Activated T-helper 1 cell treated with anti-CD3 and anti-CD28 coated beads, Interleukin-12 subunit alpha, Interleukin-12 subunit beta, Interleukin-2, Interleukin-4 antibody, amounts not matched to agents 30 ng/mL and 10 ng/mL and 1 ng/mL, durations not matched to agents 14 hours and 24 hours and 36 hours (primary cell): ENCODE measurements at regions not wholly inside any gene's neighbourhood (a gene's known extent, or its start where the extent isn't known, plus 50 kb on each side); places are given as distances from the start of the nearest gene placed in this dataset.

ENCODE experiments used
- DNase-seq: peaks from one replicate; pipeline ENCODE4 v3.0.0; 2021; ENCODE audit warnings: low spot score
- H3K27ac Mint-ChIP-seq: one replicate; pipeline ENCODE4 v1.8.0; 2021; ENCODE audit warnings: mild to moderate bottlenecking, mixed read lengths
- H3K27me3 Mint-ChIP-seq: one replicate; pipeline ENCODE4 v1.8.0; 2022; ENCODE audit warnings: mild to moderate bottlenecking, moderate library complexity, mixed read lengths; ENCODE audit not compliant: insufficient read depth
- H3K36me3 Mint-ChIP-seq: one replicate; pipeline ENCODE4 v1.8.0; 2021; ENCODE audit warnings: low read depth, mixed read lengths
- H3K4me1 Mint-ChIP-seq: one replicate; pipeline ENCODE4 v1.8.0; 2021; ENCODE audit warnings: low read depth, mixed read lengths
- H3K4me3 Mint-ChIP-seq: one replicate; pipeline ENCODE4 v1.8.0; 2021; ENCODE audit warnings: mild to moderate bottlenecking, moderate library complexity, mixed read lengths
- H3K9me3 Mint-ChIP-seq: one replicate; pipeline ENCODE4 v1.8.0; 2021; ENCODE audit warnings: mixed read lengths
- intact Hi-C: fragments of 100-400 bp; cut with micrococcal nuclease; formaldehyde crosslinking; loops from one replicate; pipeline ENCODE4 v1.15.1; 2024

DNA sequence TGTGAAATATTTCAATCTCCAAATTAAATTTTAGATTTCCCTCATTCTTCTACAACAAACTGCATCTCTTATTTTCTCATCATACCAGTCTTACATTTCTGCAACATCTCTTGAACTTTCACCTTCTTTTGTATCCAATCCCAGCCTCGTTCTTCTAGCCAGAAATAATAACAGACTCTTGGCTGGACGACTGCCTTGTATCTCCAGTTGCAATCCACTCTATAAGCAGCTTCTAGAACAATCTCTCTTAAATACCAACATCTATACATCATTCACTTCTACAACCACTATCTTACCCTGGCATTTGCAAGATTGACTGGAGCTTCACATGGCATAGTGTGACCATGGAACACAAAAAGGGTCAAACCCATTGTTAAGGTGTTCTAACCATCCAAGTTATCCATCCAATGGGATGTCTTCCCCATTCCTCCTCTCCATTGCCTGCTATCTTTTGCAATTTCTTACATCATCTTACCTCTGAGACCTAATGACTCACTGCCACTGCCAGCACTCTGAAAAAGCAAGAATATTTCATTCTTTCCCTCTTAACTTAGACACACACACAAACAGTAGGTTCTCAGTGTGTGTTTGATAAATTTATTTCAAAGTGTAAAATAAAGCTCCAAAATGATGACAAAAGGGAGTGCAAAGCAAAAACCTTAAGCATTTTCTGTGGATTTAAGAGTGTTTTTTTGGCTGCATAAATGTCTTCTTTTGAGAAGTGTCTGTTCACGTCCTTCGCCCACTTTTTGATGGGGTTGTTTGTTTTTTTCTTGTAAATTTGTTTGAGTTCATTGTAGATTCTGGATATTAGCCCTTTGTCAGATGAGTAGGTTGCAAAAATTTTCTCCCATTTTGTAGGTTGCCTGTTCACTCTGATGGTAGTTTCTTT is 145.6 kb downstream of the METTL4 start:
- Mint-ChIP-seq H3K4me3 (no peak overlapping the region), H3K27me3 (peaks cover 2% of the 10 kb centered on the region), H3K27ac (no peak overlapping the region), H3K9me3 (peaks cover 5% of the 10 kb centered on the region), H3K36me3 (no peaks in the 10 kb centered on the region), H3K4me1 (no peaks in the 10 kb centered on the region)
- DNase-seq = no peak
- intact Hi-C loops = no loop called here

DNA sequence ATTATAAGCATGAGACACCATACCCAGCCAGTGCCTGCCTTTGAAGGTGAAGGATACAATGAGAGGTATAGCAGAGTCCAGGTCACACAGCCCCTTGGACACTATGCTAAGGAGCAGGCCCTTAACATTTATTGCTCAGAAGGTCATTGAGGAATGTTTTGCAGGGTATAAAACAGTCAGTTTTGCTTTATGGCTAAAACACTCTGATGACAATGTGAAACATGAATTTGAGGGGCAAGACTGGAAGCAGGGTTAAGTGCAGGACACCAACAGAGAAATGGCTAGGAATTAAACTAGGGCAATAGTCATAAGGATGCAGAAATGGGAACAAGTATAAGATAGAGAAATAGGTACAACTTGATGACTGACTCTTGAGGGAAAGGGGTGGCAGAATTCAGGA is 141.1 kb downstream of the METTL4 start:
- peaks cover 5% of the 10 kb centered on the region for H3K9me3 Mint-ChIP-seq
- no peaks in the 10 kb centered on the region for H3K4me1 Mint-ChIP-seq
- DNase-seq = no peak
- intact Hi-C loops = no loop called here
- no peak overlapping the region for H3K4me3 Mint-ChIP-seq
- no peaks in the 10 kb centered on the region for H3K36me3 Mint-ChIP-seq
- peaks cover 3% of the 10 kb centered on the region for H3K27me3 Mint-ChIP-seq
- H3K27ac Mint-ChIP-seq = no peak overlapping the region

- DNase-seq = no peak
- Mint-ChIP-seq H3K9me3 (peaks cover 5% of the 10 kb centered on the region), H3K4me1 (no peaks in the 10 kb centered on the region), H3K4me3 (no peak overlapping the region), H3K36me3 (no peaks in the 10 kb centered on the region), H3K27ac (no peak overlapping the region), H3K27me3 (peaks cover 3% of the 10 kb centered on the region)
- intact Hi-C loops = no loop called here
These were observed 139.5 kb downstream of the METTL4 start for GRCh38 chr18:2431806-2432205.

GRCh38 chr18:2433366-2433765 is 137.9 kb downstream of the METTL4 start:
- H3K4me1 Mint-ChIP-seq = no peaks in the 10 kb centered on the region
- peaks cover 5% of the 10 kb centered on the region for H3K9me3 Mint-ChIP-seq
- H3K36me3 Mint-ChIP-seq = no peaks in the 10 kb centered on the region
- no peak for DNase-seq
- peaks cover 5% of the 10 kb centered on the region for H3K27me3 Mint-ChIP-seq
- no peak overlapping the region for H3K4me3 Mint-ChIP-seq
- no peak overlapping the region for H3K27ac Mint-ChIP-seq
- intact Hi-C loops = no loop called here

- intact Hi-C loops = no loop called here
- no peaks in the 10 kb centered on the region for H3K36me3 Mint-ChIP-seq
- H3K27ac Mint-ChIP-seq = no peak overlapping the region
- peaks cover 4% of the 10 kb centered on the region for H3K27me3 Mint-ChIP-seq
- no peak overlapping the region for H3K4me3 Mint-ChIP-seq
- no peaks in the 10 kb centered on the region for H3K9me3 Mint-ChIP-seq
- DNase-seq = no peak
- no peaks in the 10 kb centered on the region for H3K4me1 Mint-ChIP-seq
These were observed 129.8 kb downstream of the METTL4 start for GRCh38 chr18:2441544-2441943.

DNA sequence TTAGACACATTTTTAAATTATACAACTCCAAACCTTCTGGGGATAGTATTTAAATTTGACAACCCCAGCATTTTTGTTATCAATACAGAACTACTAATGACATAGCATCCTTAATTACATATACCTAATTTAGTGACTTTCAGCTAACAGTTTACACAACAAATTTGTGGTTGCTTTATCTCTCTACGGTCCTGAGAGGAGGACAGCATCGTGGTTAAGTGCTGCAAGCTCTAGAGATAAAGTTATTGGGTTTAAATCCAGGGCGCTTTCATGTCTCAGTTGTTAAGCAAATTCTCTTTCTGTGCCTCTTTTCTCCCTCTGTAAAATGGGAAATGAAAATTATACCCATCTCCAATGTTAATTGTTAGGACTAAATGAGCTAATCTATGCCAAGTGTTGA is 129.3 kb downstream of the METTL4 start:
- Mint-ChIP-seq H3K27ac (no peak overlapping the region), H3K4me3 (no peak overlapping the region), H3K27me3 (peaks cover 4% of the 10 kb centered on the region), H3K9me3 (no peaks in the 10 kb centered on the region), H3K4me1 (no peaks in the 10 kb centered on the region), H3K36me3 (no peaks in the 10 kb centered on the region)
- DNase-seq = no peak
- intact Hi-C loops = no loop called here

- H3K27me3 Mint-ChIP-seq = peaks cover 2% of the 10 kb centered on the region
- no peak for DNase-seq
- H3K4me1 Mint-ChIP-seq = no peaks in the 10 kb centered on the region
- no peaks in the 10 kb centered on the region for H3K9me3 Mint-ChIP-seq
- H3K4me3 Mint-ChIP-seq = no peak overlapping the region
- intact Hi-C loops = no loop called here
- no peak overlapping the region for H3K27ac Mint-ChIP-seq
- H3K36me3 Mint-ChIP-seq = no peaks in the 10 kb centered on the region
These were observed 128.5 kb downstream of the METTL4 start for GRCh38 chr18:2442726-2443275.

DNA sequence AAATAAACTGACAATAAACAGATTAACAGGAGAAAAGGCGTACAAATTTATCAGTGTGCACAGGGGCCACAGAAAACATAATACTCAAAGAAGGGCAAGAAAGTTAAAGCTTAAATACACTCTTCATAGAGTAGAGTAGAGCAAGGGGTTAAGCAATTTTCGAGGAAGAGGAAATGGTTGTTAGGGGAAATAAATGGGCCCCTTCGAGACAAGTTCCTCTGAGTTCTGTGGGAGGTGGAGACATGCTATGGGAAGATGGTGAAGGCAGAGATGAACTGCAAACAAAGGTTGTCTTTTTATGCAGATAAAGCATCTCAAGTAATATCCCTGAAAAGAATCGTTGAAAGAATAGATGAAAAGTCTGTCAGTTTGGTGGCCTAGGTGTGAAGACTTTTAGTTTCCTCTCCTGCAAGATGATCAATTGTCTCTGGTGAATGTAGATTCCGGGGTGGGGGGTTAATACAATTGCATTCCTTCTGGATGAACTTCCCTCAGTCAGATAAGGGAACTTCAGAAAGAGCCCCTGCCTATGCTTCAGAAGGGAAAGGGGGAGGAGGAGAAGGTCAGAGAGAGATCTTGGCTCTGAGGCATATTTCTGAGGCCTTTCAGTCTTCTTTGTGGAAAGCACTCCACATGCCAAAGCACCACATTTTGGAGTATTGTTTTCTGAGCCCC is 127.0 kb downstream of the METTL4 start:
- DNase-seq = no peak
- H3K4me1 Mint-ChIP-seq = no peaks in the 10 kb centered on the region
- no peaks in the 10 kb centered on the region for H3K36me3 Mint-ChIP-seq
- no peak overlapping the region for H3K27ac Mint-ChIP-seq
- H3K4me3 Mint-ChIP-seq = no peak overlapping the region
- H3K9me3 Mint-ChIP-seq = no peaks in the 10 kb centered on the region
- peaks cover 2% of the 10 kb centered on the region for H3K27me3 Mint-ChIP-seq
- intact Hi-C loops = no loop called here

GRCh38 chr18:2448565-2449151 is 122.6 kb downstream of the METTL4 start:
- DNase-seq = no peak
- Mint-ChIP-seq H3K9me3 (no peaks in the 10 kb centered on the region), H3K27me3 (peaks cover 2% of the 10 kb centered on the region), H3K36me3 (no peaks in the 10 kb centered on the region), H3K4me1 (no peaks in the 10 kb centered on the region), H3K4me3 (no peak overlapping the region), H3K27ac (no peak overlapping the region)
- intact Hi-C loops = no loop called here

GRCh38 chr18:2451556-2451955 is 119.7 kb downstream of the METTL4 start:
- Mint-ChIP-seq H3K27ac (no peak overlapping the region), H3K9me3 (no peaks in the 10 kb centered on the region), H3K27me3 (no peaks in the 10 kb centered on the region), H3K36me3 (no peaks in the 10 kb centered on the region), H3K4me3 (no peak overlapping the region), H3K4me1 (no peaks in the 10 kb centered on the region)
- no peak for DNase-seq
- intact Hi-C loops = no loop called here

GRCh38 chr18:2459886-2460285 is 111.4 kb downstream of the METTL4 start:
- no peak overlapping the region for H3K27ac Mint-ChIP-seq
- H3K27me3 Mint-ChIP-seq = peaks cover 6% of the 10 kb centered on the region
- H3K4me1 Mint-ChIP-seq = no peaks in the 10 kb centered on the region
- no peaks in the 10 kb centered on the region for H3K9me3 Mint-ChIP-seq
- DNase-seq = no peak
- no peak overlapping the region for H3K4me3 Mint-ChIP-seq
- intact Hi-C loops = no loop called here
- no peaks in the 10 kb centered on the region for H3K36me3 Mint-ChIP-seq

DNA sequence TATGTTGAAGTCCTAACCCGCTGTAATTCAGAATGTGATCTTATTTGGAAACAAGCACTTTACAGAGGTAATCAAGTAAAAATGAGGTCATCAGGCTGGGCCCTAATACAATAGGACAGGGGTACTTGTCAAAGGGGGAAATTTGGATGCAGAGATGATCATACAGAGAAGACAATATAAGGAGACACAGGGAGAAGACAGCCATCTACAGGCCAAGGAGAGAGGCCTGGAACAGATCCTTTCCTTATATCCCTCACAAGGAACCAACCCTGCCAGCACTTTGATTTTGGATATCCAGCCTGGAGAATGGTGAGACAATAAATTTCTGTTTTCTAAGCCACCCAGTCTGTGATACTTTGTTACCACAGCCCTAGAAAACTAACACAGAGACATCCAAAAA is 104.3 kb downstream of the METTL4 start:
- no peaks in the 10 kb centered on the region for H3K36me3 Mint-ChIP-seq
- intact Hi-C loops = no loop called here
- no peaks in the 10 kb centered on the region for H3K4me1 Mint-ChIP-seq

GRCh38 chr18:2468051-2468450 is 103.3 kb downstream of the METTL4 start:
- peaks cover 3% of the 10 kb centered on the region for H3K27me3 Mint-ChIP-seq
- intact Hi-C loops = no loop called here
- H3K36me3 Mint-ChIP-seq = no peaks in the 10 kb centered on the region
- no peaks in the 10 kb centered on the region for H3K9me3 Mint-ChIP-seq
- DNase-seq = no peak
- no peak overlapping the region for H3K27ac Mint-ChIP-seq
- no peaks in the 10 kb centered on the region for H3K4me1 Mint-ChIP-seq
- H3K4me3 Mint-ChIP-seq = no peak overlapping the region

More for the DNA sequence above, 104.3 kb downstream of the METTL4 start:
- Mint-ChIP-seq H3K9me3 (no peaks in the 10 kb centered on the region), H3K4me3 (no peak overlapping the region), H3K27me3 (peaks cover 6% of the 10 kb centered on the region), H3K27ac (no peak overlapping the region)
- no peak for DNase-seq
